ENCODE measurements at regions not wholly inside any gene's neighbourhood (a gene's known extent, or its start where the extent isn't known, plus 50 kb on each side); places are given as distances from the start of the nearest gene placed in this dataset.
"Not testable (repeated sequence)": the region's sequence is repeated elsewhere in the genome, so short reads cannot be mapped to it uniquely, and the experiment has no call there.

DNA sequence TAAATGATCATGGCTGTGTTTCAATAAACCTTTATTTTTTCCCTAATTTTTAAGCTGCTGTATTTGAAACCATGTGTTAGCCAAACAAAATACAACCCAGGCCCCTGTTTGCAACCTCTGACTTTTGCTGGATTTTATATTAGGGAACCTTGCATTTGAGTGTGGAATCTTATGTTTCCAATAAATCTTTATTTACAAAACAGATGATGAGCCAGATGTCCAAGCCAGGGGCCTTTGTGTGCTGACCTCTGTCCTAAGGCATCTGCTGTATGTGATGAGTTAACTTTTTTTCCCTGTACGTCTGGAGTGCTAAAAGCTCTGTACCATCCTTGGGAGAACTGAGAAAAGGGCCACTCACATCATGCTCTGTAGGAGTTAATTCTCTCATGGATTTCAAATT is 162.9 kb downstream of the TRIB2 start:
- no peak for DNase-seq (ENCODE audit: low read depth in 2 of 2)

DNA sequence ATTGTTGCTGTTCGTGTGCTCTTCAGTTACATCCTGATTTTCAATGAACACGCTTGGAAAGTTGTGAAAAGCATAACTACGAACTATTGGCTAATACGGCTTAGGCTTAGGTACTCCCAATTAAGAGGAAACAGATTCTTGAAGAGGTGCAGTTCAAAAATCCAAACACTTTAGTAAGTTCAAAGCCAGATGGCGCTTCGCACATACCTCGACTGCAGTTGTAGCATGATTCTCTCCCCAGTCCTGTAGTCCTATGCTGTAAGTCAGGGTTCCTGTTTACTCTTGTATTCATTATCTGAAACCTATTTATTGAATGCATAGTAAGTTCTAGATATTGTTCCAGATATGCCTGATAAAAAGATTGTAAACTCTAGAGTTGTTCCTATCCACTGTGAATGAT is 165.2 kb downstream of the TRIB2 start:
- no peak for DNase-seq (ENCODE audit: low read depth in 2 of 2)

DNA sequence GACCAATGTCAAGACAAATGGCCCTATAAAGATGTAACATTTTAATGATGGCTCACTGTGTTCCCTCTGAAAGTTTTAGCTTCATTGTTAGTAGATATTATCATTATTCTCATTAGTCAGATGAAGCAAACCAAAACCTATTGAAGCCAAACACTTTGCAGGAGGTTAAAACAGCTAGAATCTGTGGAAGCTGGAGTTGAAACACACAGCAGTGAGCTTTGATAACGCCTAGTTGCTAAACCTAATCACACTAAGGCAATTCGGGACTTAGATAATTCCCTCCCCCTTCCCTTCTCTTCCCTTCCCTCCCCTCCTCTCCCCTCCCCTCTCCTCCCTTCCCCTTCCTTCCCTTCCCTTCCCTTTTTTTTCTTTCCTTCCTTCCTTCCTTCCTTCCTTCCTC is 165.7 kb downstream of the TRIB2 start:
- DNase-seq (ENCODE audit: low read depth in 2 of 2), result no peak

DNA sequence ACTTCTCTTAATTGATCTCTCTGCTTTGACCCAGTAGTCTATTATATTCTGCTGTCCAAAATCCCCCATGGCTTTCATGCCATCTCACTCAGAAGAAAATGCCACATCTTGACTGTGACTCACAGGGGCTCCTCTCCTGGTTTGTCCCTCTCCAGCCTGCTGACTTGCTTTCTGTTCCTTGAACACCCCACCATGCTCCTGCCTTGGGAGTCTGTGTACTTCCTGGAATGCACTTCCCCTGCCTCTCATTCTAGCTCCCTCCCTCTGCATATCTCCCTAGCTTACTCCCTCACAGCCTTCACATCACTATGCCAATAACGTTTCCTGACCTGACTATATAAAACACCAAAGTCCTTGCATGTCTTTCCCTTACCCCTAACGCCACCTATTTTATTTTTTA is 167.2 kb downstream of the TRIB2 start:
- no peak for DNase-seq (ENCODE audit: low read depth in 2 of 2)

DNA sequence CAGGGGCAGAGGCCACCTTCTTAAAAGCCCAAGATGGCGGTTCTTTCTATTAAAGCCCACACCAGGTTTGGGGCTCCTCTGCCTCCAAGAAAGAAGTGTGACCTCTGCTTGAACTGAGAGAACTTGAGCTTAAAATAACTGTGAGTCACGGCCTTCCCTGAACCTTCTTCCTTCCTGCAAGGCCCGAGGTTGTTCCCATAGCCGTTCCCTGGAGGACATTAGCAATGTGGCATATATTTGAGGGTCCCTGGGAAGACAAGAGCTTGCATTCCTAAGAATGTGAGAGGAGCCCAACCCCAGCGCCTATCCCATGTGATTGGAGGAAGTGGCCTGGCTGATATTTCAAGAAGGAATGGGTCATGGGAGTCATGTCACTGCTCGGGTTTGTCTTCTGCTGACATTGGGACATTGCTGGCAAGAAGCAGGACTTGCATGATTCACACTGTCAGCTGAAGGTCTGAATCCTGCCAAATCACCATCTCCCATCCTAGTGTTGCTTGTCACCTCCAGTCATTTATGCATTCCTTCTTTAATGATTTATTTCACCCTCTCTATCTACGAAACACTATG is 168.1 kb downstream of the TRIB2 start:
- no peak for DNase-seq (ENCODE audit: low read depth in 2 of 2)

DNA sequence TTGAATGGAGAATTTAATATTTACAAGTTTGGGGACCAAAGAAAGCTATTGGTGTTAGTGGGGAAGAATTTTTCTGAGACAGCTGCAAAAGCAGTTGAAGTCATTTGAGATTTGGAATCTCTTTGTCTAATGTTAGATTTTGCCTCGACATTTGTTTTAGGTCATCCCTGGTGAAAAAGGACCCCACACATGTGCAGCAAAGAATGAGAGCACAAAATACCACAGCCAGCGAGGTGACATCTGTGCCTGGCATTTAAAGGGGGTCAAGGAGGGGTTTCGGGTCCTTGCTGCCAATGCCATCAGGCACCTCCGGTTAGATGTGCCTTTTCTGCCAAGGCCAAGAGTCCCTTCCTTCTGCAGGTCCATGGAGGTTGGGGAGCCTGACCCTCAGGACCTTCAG is 173.3 kb downstream of the TRIB2 start:
- no peak for DNase-seq (ENCODE audit: low read depth in 2 of 2)

DNA sequence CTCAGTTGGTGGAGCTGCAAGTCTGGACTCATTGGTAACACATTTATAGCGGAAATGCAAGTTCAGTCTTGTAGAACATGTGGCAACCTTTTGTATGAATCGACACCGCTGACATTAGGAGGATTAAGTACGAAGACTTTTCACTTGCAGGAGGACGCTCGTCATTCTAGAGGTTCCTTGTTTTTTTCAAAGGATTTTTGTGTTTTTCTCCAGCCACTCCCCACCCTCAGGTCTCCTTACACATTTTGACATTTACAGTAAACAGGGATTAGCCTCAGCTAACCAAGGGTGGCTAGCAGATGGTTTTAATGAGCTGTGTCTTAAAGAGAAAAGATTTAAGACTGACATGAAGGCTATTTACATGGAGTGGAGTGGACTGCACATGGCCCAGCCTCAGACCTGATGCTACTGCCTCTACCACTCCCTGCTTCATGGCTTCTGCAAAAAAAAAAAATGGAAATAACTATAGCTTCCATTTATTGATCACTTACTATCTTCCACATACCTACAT is 173.8 kb downstream of the TRIB2 start:
- DNase-seq (ENCODE audit: low read depth in 2 of 2), result no peak

DNA sequence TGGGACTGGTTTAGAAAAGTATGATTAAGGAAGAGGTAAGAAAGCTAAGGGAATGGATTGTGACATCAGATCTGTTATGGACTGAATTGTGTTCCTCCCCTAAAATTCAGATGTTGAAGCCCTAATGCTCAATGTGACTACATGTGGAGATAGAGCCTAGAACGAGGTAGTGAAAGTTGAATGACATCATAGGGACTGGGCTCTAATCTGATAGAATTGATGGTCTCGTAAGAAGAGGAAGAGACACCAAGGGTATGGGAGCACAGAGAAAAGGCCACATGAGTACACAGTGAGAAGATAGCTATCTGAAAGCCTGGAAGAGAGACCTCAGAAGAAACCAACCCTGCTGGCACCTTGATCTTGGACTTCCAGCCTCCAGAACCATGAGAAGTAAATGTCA is 178.3 kb downstream of the TRIB2 start:
- no peak for DNase-seq (ENCODE audit: low read depth in 2 of 2)

DNA sequence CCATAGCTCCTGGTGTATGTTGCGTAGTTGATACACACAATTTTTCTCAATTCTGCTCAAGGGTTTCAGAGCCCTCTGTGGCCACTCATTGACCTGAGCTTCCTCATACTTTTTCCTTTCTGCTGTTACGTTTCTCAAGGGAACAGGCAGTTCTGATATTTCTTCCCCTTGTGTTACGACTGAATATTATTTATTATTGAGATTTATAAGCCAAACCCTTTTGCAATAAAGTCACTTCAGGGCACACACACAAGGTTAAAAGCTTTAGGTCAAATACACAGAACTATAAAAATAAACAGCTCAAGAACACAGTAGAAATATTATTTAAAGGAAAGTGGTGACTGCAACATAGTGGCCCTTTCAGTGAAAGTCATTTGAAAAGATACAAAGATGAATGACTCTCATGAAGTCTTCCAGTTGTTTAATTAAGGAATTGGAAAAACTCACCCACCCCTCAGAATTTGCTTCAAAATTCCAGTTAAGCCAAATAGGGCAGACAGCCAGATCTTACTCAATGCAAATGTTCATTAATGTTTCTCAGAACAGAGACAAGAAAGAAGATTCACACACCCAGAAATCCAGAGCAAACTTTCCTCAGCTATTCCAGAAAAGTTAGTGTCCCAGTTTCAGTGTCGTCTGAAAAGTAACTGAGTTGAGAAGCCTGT is 179.7 kb downstream of the TRIB2 start:
- DNase-seq (ENCODE audit: low read depth in 2 of 2), result no peak

DNA sequence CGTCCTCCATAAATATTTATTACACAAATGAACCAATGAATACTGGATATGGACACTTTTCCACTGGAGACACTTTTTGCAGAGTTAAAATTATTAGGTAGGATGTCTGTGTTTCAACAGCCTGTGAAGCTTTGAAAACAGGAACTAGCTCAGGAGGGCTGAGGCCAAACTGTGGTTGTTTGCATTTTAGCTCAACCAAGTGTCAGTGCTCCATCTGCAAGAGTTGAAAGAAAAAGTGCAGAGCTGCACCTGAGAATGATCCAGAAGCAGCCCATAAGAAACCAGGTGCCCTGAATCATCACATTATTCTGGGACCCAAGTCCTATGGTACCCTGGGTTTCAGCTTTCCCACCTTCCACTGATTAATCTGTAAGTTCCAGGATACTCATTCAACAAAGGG is 180.4 kb downstream of the TRIB2 start:
- DNase-seq (ENCODE audit: low read depth in 2 of 2), result no peak

DNA sequence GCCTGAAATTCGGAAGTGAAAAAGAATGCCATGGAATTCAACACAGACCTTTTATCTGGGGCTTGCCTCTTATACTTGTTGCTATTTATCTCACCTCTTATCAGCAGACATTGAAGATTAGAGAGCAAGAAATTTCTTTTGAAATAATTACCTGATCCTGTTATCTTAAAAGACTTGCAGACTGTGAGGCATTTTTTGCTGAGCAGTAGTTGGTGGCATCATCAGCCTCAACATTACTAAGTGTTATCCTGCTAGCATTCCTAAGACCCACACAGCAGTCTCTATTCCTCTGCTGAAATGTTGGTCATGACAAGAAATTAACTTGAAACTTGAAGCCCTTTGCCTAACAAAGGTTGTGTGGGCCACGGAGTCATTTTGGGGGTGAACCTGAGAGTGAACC is 186.5 kb downstream of the TRIB2 start:
- DNase-seq (ENCODE audit: low read depth in 2 of 2), result no peak

DNA sequence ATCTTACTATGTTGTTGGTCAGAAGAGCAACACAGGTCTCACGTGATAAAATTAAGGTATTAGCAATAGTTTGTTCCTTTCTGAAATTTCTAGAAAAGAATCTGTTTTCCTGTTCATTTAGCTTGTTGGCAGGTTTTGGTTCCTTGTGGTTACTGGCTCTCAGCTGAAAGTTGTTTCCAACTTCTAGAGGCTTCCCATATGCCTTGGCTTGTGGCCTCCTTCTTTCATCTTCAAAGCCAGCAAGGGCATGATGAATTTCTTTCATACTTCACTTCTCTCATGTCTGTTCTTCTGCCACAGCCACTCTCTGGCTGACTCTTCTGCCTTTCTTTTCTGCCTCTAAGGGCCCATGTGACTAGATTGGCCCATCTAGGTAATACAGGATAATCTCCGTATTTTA is 193.7 kb downstream of the TRIB2 start:
- DNase-seq (ENCODE audit: low read depth in 2 of 2), result no peak

DNA sequence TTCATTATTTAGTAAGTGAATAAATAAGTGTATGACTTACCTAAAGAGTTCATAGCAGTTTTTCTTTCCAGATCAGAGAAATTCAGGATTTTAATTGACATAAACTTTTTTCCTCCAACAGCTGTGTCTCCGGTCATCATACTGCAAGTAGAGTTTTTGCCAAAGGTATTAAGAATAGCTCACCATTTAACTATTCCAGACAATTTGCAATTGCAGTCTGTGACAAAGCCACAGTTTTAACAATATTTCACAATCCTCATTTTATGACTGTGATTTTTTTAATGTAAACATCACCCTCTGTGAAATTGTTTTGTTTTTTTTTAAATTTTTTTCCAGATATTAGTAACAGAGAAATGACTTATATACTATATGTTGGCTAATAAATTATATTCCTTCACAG is 199.1 kb downstream of the TRIB2 start:
- DNase-seq (ENCODE audit: low read depth in 2 of 2), result no peak

DNA sequence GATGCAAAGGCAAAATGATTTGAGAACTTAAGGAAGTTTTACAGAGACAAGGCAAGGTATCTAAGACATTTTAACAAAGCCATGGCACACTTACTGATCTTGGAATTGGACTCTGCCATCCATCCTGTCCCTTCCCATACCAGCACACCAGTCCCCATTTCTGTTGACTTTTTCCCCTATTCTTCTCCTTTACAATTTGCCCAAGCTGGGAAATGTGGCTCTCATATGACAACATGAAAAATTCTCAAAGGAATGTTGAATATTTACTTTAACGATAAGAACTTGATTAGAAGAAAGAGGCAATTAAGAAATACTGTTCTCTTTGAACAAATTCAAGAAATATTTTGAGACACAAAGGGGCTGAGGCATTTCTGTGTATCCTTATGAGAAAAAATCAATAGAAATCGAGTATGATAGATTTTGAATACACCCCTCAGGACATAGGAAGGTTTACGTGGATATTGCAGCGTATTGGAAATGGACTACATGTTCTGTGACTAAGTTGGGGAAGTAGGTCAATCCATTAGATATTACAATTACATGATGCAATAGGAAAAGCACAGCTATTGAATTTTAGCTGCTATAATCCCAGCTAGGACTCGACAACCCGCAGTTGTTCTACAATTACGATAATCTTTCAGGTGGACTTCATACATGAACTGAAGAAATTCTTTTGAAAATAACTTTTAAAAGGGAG is 201.6 kb downstream of the TRIB2 start:
- DNase-seq (ENCODE audit: low read depth in 2 of 2), result no peak

DNA sequence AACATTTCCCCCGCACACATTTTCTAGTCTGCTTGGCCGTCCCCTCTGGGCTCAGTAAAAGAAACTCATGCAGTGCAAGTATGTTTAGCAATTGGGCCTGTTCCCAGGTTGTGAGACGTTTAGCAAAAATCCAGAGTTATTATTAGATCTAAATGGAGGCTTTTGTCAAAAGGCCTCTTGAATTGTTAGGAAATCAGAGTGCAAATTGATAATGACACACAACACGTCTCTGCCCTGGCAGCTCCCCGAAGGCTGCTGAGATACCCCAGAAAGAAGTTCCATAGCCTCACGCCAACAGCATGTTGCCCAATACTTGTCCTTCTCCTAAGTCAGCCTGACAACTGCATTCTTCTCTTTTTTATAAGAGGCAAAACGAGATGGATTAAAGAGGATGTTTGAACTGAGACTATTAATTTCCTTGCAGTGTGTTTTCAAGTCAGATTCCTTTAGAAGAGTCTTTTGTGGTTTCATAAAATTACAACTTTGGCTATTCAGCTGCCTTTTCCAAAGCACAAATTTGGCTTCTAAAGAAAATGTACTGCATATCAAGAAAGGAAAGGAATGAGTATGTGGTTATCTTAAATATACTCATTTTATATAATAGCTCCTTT is 202.2 kb downstream of the TRIB2 start:
- DNase-seq (ENCODE audit: low read depth in 2 of 2), result no peak

DNA sequence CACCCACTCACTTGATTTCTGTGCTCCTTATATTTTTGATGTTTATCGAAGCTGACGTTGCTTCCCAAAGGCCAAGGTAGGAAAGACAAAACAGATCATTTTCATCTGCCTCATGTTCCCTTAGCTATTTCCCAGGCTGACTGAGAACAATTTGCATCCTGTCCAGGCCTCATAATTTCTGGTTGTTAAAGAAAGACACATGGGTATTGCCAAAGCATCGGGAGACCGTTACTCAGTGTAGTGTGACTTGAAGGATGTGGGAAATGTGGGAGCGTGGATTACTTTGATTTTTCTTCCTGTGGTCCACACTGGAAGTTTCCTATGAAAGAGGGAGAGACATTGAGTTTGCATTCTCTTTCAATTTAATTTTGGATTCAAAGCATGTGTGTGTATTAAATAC is 204.6 kb downstream of the TRIB2 start:
- no peak for DNase-seq (ENCODE audit: low read depth in 2 of 2)

DNA sequence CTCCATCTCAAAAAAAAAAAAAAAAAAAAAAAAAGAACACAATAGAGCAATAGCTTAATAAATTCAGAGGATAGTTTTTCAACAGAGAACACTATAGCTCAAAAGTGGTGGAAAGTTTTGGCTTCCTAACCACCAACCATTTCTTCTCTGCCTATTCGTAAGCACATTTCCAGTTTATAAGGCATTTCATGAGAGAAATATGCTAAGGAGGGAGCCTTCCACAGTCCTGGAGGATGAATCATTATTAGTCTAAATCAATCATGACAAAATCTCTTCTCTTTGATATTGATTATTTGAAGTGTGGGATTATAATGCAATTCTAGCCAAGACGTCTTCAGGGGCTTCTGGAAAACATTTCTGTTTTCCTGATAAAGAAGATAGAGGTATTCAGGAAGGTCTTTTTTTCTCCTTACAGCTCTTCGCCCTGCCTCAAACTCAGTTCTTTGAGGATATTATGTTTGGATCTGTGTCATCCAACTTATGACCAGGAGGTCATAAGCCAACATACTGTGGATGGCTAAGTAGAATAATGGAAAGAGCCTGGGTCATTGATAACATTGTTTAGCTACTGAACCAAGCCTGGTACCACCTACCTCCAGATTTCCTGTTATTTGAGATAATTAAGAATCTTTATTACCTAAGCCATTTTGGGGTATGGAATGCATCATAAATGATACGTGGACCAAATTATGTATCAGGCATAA is 207.3 kb downstream of the TRIB2 start:
- DNase-seq (ENCODE audit: low read depth in 2 of 2), result no peak

DNA sequence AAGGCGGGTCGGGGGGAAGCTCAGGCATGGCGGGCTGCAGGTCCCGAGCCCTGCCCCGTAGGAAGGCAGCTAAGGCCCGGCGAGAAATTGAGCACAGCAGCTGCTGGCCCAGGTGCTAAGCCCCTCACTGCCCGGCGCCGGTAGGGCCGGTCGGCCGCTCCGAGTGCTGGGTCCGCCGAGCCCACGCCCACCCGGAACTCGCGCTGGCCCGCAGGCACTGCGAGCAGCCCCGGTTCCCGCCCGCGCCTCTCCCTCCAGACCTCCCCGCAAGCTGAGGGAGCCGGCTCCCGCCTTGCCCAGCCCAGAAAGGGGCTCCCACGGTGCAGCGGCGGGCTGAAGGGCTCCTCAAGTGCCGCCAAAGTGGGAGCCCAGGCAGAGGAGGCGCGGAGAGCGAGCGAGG is 209.9 kb downstream of the TRIB2 start:
- DNase-seq (ENCODE audit: low read depth in 2 of 2), result not testable (repeated sequence)

DNA sequence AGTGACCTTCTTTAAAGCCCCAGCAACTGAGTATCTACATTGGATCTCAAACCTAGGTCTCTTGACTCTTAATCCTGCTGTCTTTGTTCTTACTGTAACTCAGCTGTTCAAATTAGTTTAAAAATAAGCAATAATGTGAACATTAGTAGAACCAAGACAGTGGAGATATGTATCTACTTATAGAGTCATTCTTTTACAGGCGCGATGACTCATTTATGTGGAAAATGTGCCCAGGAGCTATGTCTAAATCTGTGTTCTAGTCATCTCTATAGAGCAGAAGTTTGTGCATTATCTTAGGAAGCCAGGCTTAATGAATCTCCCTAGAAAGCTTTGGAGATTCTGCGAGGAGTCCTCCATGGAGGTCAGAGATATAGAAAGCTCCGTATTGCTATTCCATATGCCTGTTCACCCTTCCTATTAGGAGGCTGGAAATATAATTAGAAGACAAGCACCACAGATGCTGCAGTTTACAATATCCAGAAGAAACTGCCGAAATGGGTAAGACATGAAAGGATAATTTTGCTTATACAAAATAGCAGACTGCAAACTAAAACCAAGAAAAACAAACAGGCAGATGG is 211.6 kb downstream of the TRIB2 start:
- DNase-seq (ENCODE audit: low read depth in 2 of 2), result no peak

DNA sequence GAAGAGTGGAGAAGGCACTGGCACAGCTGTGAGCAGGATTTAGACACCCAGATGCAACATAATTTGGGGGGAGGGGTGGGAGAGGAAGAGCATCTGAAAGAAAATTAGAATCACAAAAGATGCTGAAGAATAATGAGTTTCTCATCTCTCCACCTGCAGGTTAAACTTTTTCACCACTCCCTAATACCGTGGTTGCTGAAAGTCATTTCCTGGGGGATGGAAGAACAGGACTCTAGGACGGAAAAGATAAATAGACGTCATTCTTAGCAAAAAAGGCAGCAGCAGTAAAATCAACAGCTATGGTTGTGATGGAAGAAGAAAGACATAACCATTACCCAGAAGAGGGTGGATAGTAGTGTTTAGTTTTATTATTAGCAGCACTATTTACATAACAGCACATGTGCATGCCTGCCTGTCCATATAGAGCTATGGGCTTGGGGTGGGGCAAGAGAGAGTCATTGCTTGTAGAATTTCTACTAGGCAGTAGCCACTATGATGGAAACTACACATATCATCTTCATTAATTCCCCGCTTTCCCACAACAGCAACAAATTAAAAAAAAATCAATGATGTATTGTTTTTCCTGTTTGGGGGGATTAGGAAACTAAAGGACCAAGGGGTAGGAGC is 212.2 kb downstream of the TRIB2 start:
- no peak for DNase-seq (ENCODE audit: low read depth in 2 of 2)

DNA sequence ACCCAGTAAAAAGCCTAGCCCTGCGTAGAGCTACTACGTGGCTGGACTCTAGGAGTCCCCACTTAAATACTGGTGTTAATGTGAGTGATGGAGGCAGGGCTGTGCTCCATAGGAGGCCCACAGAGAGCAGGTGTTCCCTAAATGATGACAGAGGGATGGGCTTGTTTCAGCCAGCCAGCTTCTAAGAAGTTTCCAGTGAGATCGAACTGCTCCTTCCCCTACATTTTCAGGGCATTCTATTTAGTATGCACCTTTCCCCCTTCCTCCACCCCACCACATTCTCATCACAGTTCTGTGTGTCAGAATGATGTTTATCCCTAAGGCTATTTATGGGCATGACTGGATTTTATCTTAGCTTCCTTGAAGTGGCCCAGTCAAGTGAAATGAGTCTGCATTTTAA is 213.0 kb downstream of the TRIB2 start:
- no peak for DNase-seq (ENCODE audit: low read depth in 2 of 2)
